Gastroesophageal sphincter (tissue), 3 donors: ENCODE measurements at regions not wholly inside any gene's neighbourhood (a gene's known extent, or its start where the extent isn't known, plus 50 kb on each side); places are given as distances from the start of the nearest gene placed in this dataset.

Experiments used
- CTCF ChIP-seq, 4 experiments: fragments of 200-600 bp in 2 of 4; fragments of 450-650 bp in 2 of 4; sonication (generic) in 1 of 4; IDR thresholded peaks; one replicate each; pipeline ENCODE4 v1.5.1; 2017 to 2019; ENCODE audit warnings: antibody characterized with exemption in 4 of 4, mild to moderate bottlenecking in 2 of 4, moderate library complexity in 2 of 4
- EP300 ChIP-seq: sonication (generic); formaldehyde crosslinking; IDR thresholded peaks from one replicate; pipeline ENCODE4 v1.6.1; 2017; ENCODE audit warnings: antibody characterized with exemption, mild to moderate bottlenecking
- POLR2A ChIP-seq, 2 donors: fragments of 450-650 bp; IDR thresholded peaks; one replicate each; pipeline ENCODE4 v1.6.1; 2017; ENCODE audit warnings: antibody characterized with exemption in 2 of 2, mild to moderate bottlenecking in 2 of 2, moderate library complexity in 1 of 2
- POLR2AphosphoS5 ChIP-seq: sonication (generic); formaldehyde crosslinking; IDR thresholded peaks from one replicate; pipeline ENCODE4 v1.6.1; 2017; ENCODE audit warnings: antibody characterized with exemption

GRCh38 chr20:60762386-60762785, 489.7 kb upstream of the CDH4 start:
- TF ChIP-seq POLR2A (IDR thresholded peaks at IDR 0.05) (no peak), EP300 (no peak), CTCF (IDR thresholded peaks at IDR 0.05) (no peak), POLR2AphosphoS5 (no peak)
